Sigmoid colon (tissue), 6 donors: ENCODE measurements at regions not wholly inside any gene's neighbourhood (a gene's known extent, or its start where the extent isn't known, plus 50 kb on each side); places are given as distances from the start of the nearest gene placed in this dataset.
"Not testable (repeated sequence)": the region's sequence is repeated elsewhere in the genome, so short reads cannot be mapped to it uniquely, and the experiment has no call there.

Experiments
- DNase-seq: peaks from one replicate; pipeline ENCODE4 v3.0.0-alpha.2; 2019
- H3K27ac ChIP-seq, 4 donors: fragments of 200-600 bp; sonication (generic); one replicate each; pipeline ENCODE4 v1.5.1; 2016 to 2019; ENCODE audit warnings: mild to moderate bottlenecking in 1 of 4
- H3K27me3 ChIP-seq, 3 donors: fragments of 200-600 bp; sonication (generic); one replicate each; pipeline ENCODE4 v1.5.1; 2019; ENCODE audit warnings: mild to moderate bottlenecking in 1 of 3
- H3K36me3 ChIP-seq, 4 donors: fragments of 200-600 bp; sonication (generic); one replicate each; pipeline ENCODE4 v1.5.1; 2016 to 2019
- H3K4me1 ChIP-seq, 4 donors: fragments of 200-600 bp; sonication (generic); one replicate each; pipeline ENCODE4 v1.5.1; 2017 to 2019
- H3K4me3 ChIP-seq, 4 donors: fragments of 200-600 bp; sonication (generic); one replicate each; pipeline ENCODE4 v1.5.1; 2017 to 2019; ENCODE audit warnings: mild to moderate bottlenecking in 2 of 4, moderate library complexity in 1 of 4
- H3K9me3 ChIP-seq, 4 donors: fragments of 200-600 bp in 3 of 4; sonication (generic) in 3 of 4; one replicate each; pipeline versions ENCODE4 v1.5.1 to v1.6.1; 2013 to 2019
- CTCF ChIP-seq, 4 experiments: fragments of 450-650 bp in 3 of 4; fragments of 200-600 bp in 1 of 4; IDR thresholded peaks; one replicate each; pipeline ENCODE4 v1.5.1; 2016 to 2019; ENCODE audit warnings: antibody characterized with exemption in 4 of 4, mild to moderate bottlenecking in 3 of 4, moderate library complexity in 2 of 4
- EP300 ChIP-seq, 4 donors: sonication (generic); formaldehyde crosslinking; IDR thresholded peaks; one replicate each; pipeline ENCODE4 v1.6.1; 2017; ENCODE audit warnings: antibody characterized with exemption in 4 of 4
- POLR2A ChIP-seq, 2 donors: fragments of 450-650 bp; IDR thresholded peaks; one replicate each; pipeline ENCODE4 v1.6.1; 2016; ENCODE audit warnings: antibody characterized with exemption in 2 of 2, mild to moderate bottlenecking in 2 of 2, moderate library complexity in 2 of 2
- POLR2AphosphoS5 ChIP-seq, 4 donors: sonication (generic); formaldehyde crosslinking; IDR thresholded peaks; one replicate each; pipeline ENCODE4 v1.6.1; 2017; ENCODE audit warnings: antibody characterized with exemption in 4 of 4
- WGBS, 2 donors: extraction: QIAGEN DNeasy Blood & Tissue Kit; methylation state at CpG; one replicate each; pipeline ENCODE4 v1.1.7; 2013; 5-methylcytosine and 5-hydroxymethylcytosine counted together
- intact Hi-C: fragments of 100-400 bp; cut with DNase I; formaldehyde crosslinking; loops from one replicate; pipeline ENCODE4 v1.15.1; 2023
- donor health status: healthy with polysubstance abuse.
- donor health status: healthy.

GRCh38 chr4:121593760-121594159 is 103.0 kb downstream of the ANXA5 start:
- no peak for TF ChIP-seq POLR2AphosphoS5 (IDR thresholded peaks at IDR 0.05)
- TF ChIP-seq POLR2A (IDR thresholded peaks at IDR 0.05): no peak
- no peak for TF ChIP-seq EP300 (IDR thresholded peaks at IDR 0.05)
- TF ChIP-seq CTCF (IDR thresholded peaks at IDR 0.05): no peak

GRCh38 chr4:121592257-121592656 is 104.5 kb downstream of the ANXA5 start:
- H3K36me3 ChIP-seq, H3K27me3 ChIP-seq, H3K27ac ChIP-seq, H3K4me3 ChIP-seq, intact Hi-C loops, H3K4me1 ChIP-seq, DNase-seq, H3K9me3 ChIP-seq: not testable (repeated sequence)
- 53 to 87% methylated on average over 3 of the region's 3 CpGs for WGBS, 2 donors

More at GRCh38 chr4:121593760-121594159, 103.0 kb downstream of the ANXA5 start:
- Histone ChIP-seq H3K9me3 (no peaks in the 10 kb centered on the region), H3K4me3 (no peak overlapping the region), H3K27ac (no peak overlapping the region), H3K36me3 (no peaks in the 10 kb centered on the region), H3K4me1 (no peaks in the 10 kb centered on the region), H3K27me3 (no peaks in the 10 kb centered on the region)
- intact Hi-C loops: no loop called here
- DNase-seq: no peak

GRCh38 chr4:121584836-121585235 is 111.9 kb downstream of the ANXA5 start:
- WGBS, 2 donors: 48 to 71% methylated on average over 1 of the region's 1 CpG

GRCh38 chr4:121583396-121583795 is 113.4 kb downstream of the ANXA5 start:
- Histone ChIP-seq H3K27ac (no peak overlapping the region), H3K4me1 (no peaks in the 10 kb centered on the region), H3K36me3 (no peaks in the 10 kb centered on the region), H3K27me3 (no peaks in the 10 kb centered on the region), H3K4me3 (no peak overlapping the region), H3K9me3 (no peaks in the 10 kb centered on the region)
- TF ChIP-seq CTCF (IDR thresholded peaks at IDR 0.05) (no peak), POLR2AphosphoS5 (IDR thresholded peaks at IDR 0.05) (no peak), EP300 (IDR thresholded peaks at IDR 0.05) (no peak), POLR2A (IDR thresholded peaks at IDR 0.05) (no peak)
- DNase-seq: no peak
- 35 to 79% methylated on average over 3 of the region's 3 CpGs for WGBS, 2 donors
- intact Hi-C loops: no loop called here

More at GRCh38 chr4:121584836-121585235, 111.9 kb downstream of the ANXA5 start:
- Histone ChIP-seq H3K36me3 (no peaks in the 10 kb centered on the region), H3K4me1 (no peaks in the 10 kb centered on the region), H3K4me3 (no peak overlapping the region), H3K27ac (no peak overlapping the region), H3K9me3 (no peaks in the 10 kb centered on the region), H3K27me3 (no peaks in the 10 kb centered on the region)
- intact Hi-C loops: no loop called here
- no peak for TF ChIP-seq POLR2A (IDR thresholded peaks at IDR 0.05)
- TF ChIP-seq EP300 (IDR thresholded peaks at IDR 0.05): no peak
- TF ChIP-seq CTCF (IDR thresholded peaks at IDR 0.05): no peak
- TF ChIP-seq POLR2AphosphoS5 (IDR thresholded peaks at IDR 0.05): no peak
- no peak for DNase-seq

GRCh38 chr4:121582296-121582695 is 114.5 kb downstream of the ANXA5 start:
- DNase-seq: no peak
- no peaks in the 10 kb centered on the region for H3K4me1 ChIP-seq
- intact Hi-C loops: no loop called here
- no peaks in the 10 kb centered on the region for H3K36me3 ChIP-seq
- no peak for TF ChIP-seq POLR2A (IDR thresholded peaks at IDR 0.05)
- no peak for TF ChIP-seq CTCF (IDR thresholded peaks at IDR 0.05)
- no peak for TF ChIP-seq POLR2AphosphoS5 (IDR thresholded peaks at IDR 0.05)
- no peak for TF ChIP-seq EP300 (IDR thresholded peaks at IDR 0.05)
- no peak overlapping the region for H3K27ac ChIP-seq
- no peaks in the 10 kb centered on the region for H3K9me3 ChIP-seq
- no peaks in the 10 kb centered on the region for H3K27me3 ChIP-seq
- H3K4me3 ChIP-seq: no peak overlapping the region

- H3K4me1 ChIP-seq, H3K9me3 ChIP-seq, intact Hi-C loops, H3K27ac ChIP-seq, H3K36me3 ChIP-seq, DNase-seq, H3K4me3 ChIP-seq, H3K27me3 ChIP-seq: not testable (repeated sequence)
- WGBS, 2 donors: 93 to 94% methylated on average over 3 of the region's 3 CpGs
Observed at GRCh38 chr4:121575392-121575791, 121.4 kb downstream of the ANXA5 start.
